ENCODE measurements at regions not wholly inside any gene's neighbourhood (a gene's known extent, or its start where the extent isn't known, plus 50 kb on each side); places are given as distances from the start of the nearest gene placed in this dataset.
"Not testable (repeated sequence)": the region's sequence is repeated elsewhere in the genome, so short reads cannot be mapped to it uniquely, and the experiment has no call there.

DNA sequence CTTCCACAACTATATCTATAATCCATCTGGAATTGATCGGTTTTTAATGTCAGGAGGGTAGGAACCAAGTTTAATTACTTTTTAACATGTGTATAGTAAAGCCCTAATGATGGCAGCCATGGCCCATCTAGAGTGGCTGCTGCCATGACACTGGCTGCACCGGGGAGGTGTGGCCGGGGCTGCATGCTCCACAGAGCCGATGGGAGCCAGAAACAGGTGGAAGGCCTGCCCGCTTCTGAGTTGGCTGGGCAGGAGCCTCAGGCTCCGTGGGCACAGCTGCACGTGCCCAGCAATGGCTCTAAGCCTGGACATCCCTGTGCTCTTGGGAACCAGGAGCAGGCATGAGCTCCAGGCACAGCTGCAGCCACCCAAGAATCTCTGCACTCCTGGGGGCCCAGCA lies 73.0 kb downstream of the GBP6 start:
- Histone ChIP-seq H3K9ac (ENCODE audit: low read depth in 1 of 2, low read length in 2 of 2) (no peak overlapping the region), H3K9me3 (ENCODE audit: control insufficient read depth in 4 of 4, low read length in 3 of 4) (peaks cover 1 to 8% (median 6%) of the 10 kb centered on the region in 4 donors), H3K4me1 (ENCODE audit: control insufficient read depth in 4 of 4, insufficient read depth in 4 of 4, low read length in 3 of 4) (no peaks in the 10 kb centered on the region), H3K27ac (ENCODE audit: low read depth in 1 of 2, low read length in 2 of 2) (no peak overlapping the region), H3K36me3 (ENCODE audit: control insufficient read depth in 4 of 4, insufficient read depth in 3 of 4, low read depth in 1 of 4, low read length in 3 of 4) (no peaks in the 10 kb centered on the region), H3K27me3 (ENCODE audit: control insufficient read depth in 4 of 4, insufficient read depth in 4 of 4, low read length in 3 of 4) (no peaks in the 10 kb centered on the region), H3K4me3 (ENCODE audit: low read depth in 1 of 3, low read length in 3 of 3) (no peak overlapping the region)
- no peak for DNase-seq (ENCODE audit: low spot score)
- TF ChIP-seq REST (IDR thresholded peaks at IDR 0.05) (no peak), RXRA (IDR thresholded peaks at IDR 0.05) (no peak), TAF1 (conservative IDR thresholded peaks at IDR 0.05) (no peak), JUND (IDR thresholded peaks at IDR 0.05) (no peak), RAD21 (IDR thresholded peaks at IDR 0.05) (no peak), FOXA1 (IDR thresholded peaks at IDR 0.05) (no peak), HNF4A (conservative IDR thresholded peaks at IDR 0.05) (no peak), CTCF (IDR thresholded peaks at IDR 0.05; ENCODE audit: low read depth, low read length, missing input control) (no peak), SP1 (IDR thresholded peaks at IDR 0.05) (no peak), GABPA (IDR thresholded peaks at IDR 0.05 in 1 of 2, conservative IDR thresholded peaks at IDR 0.05 in 1 of 2) (no peak), EGR1 (IDR thresholded peaks at IDR 0.05; ENCODE audit: low read depth in 2 of 2) (no peak), YY1 (IDR thresholded peaks at IDR 0.05) (no peak), FOXA2 (IDR thresholded peaks at IDR 0.05) (no peak), ATF3 (IDR thresholded peaks at IDR 0.05) (no peak), HNF4G (IDR thresholded peaks at IDR 0.05) (no peak), NR2F2 (IDR thresholded peaks at IDR 0.05) (no peak)
- TF ChIP-seq, protein P1, sequence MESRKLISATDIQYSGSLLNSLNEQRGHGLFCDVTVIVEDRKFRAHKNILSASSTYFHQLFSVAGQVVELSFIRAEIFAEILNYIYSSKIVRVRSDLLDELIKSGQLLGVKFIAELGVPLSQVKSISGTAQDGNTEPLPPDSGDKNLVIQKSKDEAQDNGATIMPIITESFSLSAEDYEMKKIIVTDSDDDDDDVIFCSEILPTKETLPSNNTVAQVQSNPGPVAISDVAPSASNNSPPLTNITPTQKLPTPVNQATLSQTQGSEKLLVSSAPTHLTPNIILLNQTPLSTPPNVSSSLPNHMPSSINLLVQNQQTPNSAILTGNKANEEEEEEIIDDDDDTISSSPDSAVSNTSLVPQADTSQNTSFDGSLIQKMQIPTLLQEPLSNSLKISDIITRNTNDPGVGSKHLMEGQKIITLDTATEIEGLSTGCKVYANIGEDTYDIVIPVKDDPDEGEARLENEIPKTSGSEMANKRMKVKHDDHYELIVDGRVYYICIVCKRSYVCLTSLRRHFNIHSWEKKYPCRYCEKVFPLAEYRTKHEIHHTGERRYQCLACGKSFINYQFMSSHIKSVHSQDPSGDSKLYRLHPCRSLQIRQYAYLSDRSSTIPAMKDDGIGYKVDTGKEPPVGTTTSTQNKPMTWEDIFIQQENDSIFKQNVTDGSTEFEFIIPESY (IDR thresholded peaks at IDR 0.05), result no peak
- WGBS, result 89% methylated on average over 7 of the region's 7 CpGs

GRCh38 chr1:89438301-89438700 lies 74.4 kb downstream of the GBP6 start:
- H3K4me3 ChIP-seq (ENCODE audit: low read depth in 1 of 3, low read length in 3 of 3); H3K27me3 ChIP-seq (ENCODE audit: control insufficient read depth in 4 of 4, insufficient read depth in 4 of 4, low read length in 3 of 4); H3K9ac ChIP-seq (ENCODE audit: low read depth in 1 of 2, low read length in 2 of 2); H3K9me3 ChIP-seq (ENCODE audit: control insufficient read depth in 4 of 4, low read length in 3 of 4); H3K4me1 ChIP-seq (ENCODE audit: control insufficient read depth in 4 of 4, insufficient read depth in 4 of 4, low read length in 3 of 4); H3K27ac ChIP-seq (ENCODE audit: low read depth in 1 of 2, low read length in 2 of 2); H3K36me3 ChIP-seq (ENCODE audit: control insufficient read depth in 4 of 4, insufficient read depth in 3 of 4, low read depth in 1 of 4, low read length in 3 of 4); DNase-seq (ENCODE audit: low spot score): not testable (repeated sequence)
- WGBS, result 84% methylated on average over 5 of the region's 5 CpGs
